NCI-H1105 (cell line): ENCODE measurements at regions not wholly inside any gene's neighbourhood (a gene's known extent, or its start where the extent isn't known, plus 50 kb on each side); places are given as distances from the start of the nearest gene placed in this dataset.

Experiments
- DNase-seq: peaks from one replicate; lab custom pipeline; 2025; lab: John Stamatoyannopoulos, UW

GRCh38 chr10:2445370-2445769, 622.0 kb upstream of the PFKP start:
- DNase-seq: no peak

GRCh38 chr10:2439983-2440382, 627.4 kb upstream of the PFKP start:
- no peak for DNase-seq

GRCh38 chr10:2439000-2439399, 628.3 kb upstream of the PFKP start:
- no peak for DNase-seq

- no peak for DNase-seq
Measured at GRCh38 chr10:2438248-2438939, 629.0 kb upstream of the PFKP start.

GRCh38 chr10:2436933-2437332, 630.4 kb upstream of the PFKP start:
- no peak for DNase-seq

- no peak for DNase-seq
Measured at GRCh38 chr10:2431961-2432360, 635.4 kb upstream of the PFKP start.

GRCh38 chr10:2427412-2427811, 639.9 kb upstream of the PFKP start:
- DNase-seq: no peak

GRCh38 chr10:2425320-2425719, 642.0 kb upstream of the PFKP start:
- DNase-seq: no peak

- DNase-seq: no peak
Measured at GRCh38 chr10:2414562-2414961, 652.8 kb upstream of the PFKP start.

GRCh38 chr10:2414039-2414438, 653.3 kb upstream of the PFKP start:
- DNase-seq: no peak

- DNase-seq: no peak
Measured at GRCh38 chr10:2410049-2410448, 657.3 kb upstream of the PFKP start.

- DNase-seq: no peak
Measured at GRCh38 chr10:2401459-2401858, 664.1 kb upstream of the ADARB2 start.

GRCh38 chr10:2399482-2399881, 662.2 kb upstream of the ADARB2 start:
- no peak for DNase-seq

GRCh38 chr10:2392145-2392812, 655.0 kb upstream of the ADARB2 start:
- DNase-seq: peak; percentile 76

- DNase-seq: no peak
Measured at GRCh38 chr10:2387672-2388071, 650.3 kb upstream of the ADARB2 start.

- no peak for DNase-seq
Measured at GRCh38 chr10:2387261-2387660, 649.9 kb upstream of the ADARB2 start.

- DNase-seq: no peak
Measured at GRCh38 chr10:2380218-2380617, 642.9 kb upstream of the ADARB2 start.

GRCh38 chr10:2367083-2367482, 629.8 kb upstream of the ADARB2 start:
- DNase-seq: no peak

GRCh38 chr10:2366264-2366931, 629.1 kb upstream of the ADARB2 start:
- no peak for DNase-seq

- DNase-seq: no peak
Measured at GRCh38 chr10:2362331-2362730, 625.0 kb upstream of the ADARB2 start.

GRCh38 chr10:2358586-2358985, 621.3 kb upstream of the ADARB2 start:
- no peak for DNase-seq

- DNase-seq: no peak
Measured at GRCh38 chr10:2356670-2357069, 619.3 kb upstream of the ADARB2 start.

GRCh38 chr10:2351566-2351965, 614.2 kb upstream of the ADARB2 start:
- no peak for DNase-seq
